ENCODE measurements at regions not wholly inside any gene's neighbourhood (a gene's known extent, or its start where the extent isn't known, plus 50 kb on each side); places are given as distances from the start of the nearest gene placed in this dataset.

GRCh38 chr11:110812086-110812733 is 100.0 kb upstream of the ARHGAP20 start:
- TF ChIP-seq CTCF (IDR thresholded peaks at IDR 0.05; ENCODE audit: insufficient read depth, low read length, poor library complexity, severe bottlenecking), result no peak
- no peak for TF ChIP-seq EZH2phosphoT487 (conservative IDR thresholded peaks at IDR 0.05; ENCODE audit: low read length)
